SH-SY5Y (cell line): ENCODE measurements at regions not wholly inside any gene's neighbourhood (a gene's known extent, or its start where the extent isn't known, plus 50 kb on each side); places are given as distances from the start of the nearest gene placed in this dataset.

Source experiments
- GATA2 ChIP-seq: IDR thresholded peaks from 2 replicates; pipeline ENCODE4 v1.6.1; 2011; ENCODE audit warnings: mild to moderate bottlenecking, low read depth, low read length
- GATA3 ChIP-seq: IDR thresholded peaks from 2 replicates; pipeline ENCODE4 v1.6.1; 2011; ENCODE audit warnings: low read depth, mild to moderate bottlenecking, low read length, moderate library complexity

DNA sequence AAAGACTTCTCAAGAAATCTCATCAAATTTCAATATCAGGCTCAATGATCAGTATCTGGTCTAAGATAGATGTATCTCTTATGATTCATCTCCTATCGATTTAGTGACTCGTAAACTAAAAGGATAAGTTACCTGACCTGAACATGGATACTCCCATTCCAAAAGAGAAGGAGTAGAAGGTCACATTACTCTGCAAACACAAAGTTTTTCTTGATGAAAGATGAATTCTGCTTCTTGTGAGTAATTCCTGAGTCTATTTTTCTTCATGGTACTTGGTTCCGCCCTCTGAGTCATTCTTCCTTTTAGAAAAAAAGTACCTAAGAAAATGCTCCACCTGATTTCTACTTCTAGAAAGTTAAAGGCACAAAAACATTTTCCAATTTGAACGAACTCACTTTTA lies 223.1 kb upstream of the SLIT2 start:
- TF ChIP-seq GATA3 (no peak), GATA2 (no peak)
